Endothelial cell of umbilical vein (primary cell): ENCODE measurements at regions not wholly inside any gene's neighbourhood (a gene's known extent, or its start where the extent isn't known, plus 50 kb on each side); places are given as distances from the start of the nearest gene placed in this dataset.

Source experiments
- BruUV-seq: library from RNA; stranded (reverse); fragments of 400-500 nt; replicated peaks from 2 replicates; lab custom pipeline; 2021; lab: Mats Ljungman, UMichigan
- CTCF ChIA-PET: fragments of 300-600, 350-600 bp; sonication (Branson Sonifier 250); formaldehyde crosslinking; loops from one replicate; lab custom pipeline; 2021; ENCODE audit warnings: antibody characterized with exemption, inconsistent platforms; lab: Charles Lee
- POLR2A ChIA-PET: fragments of 300-600, 350-600 bp; sonication (Branson Sonifier 250); formaldehyde crosslinking; loops from one replicate; lab custom pipeline; 2021; ENCODE audit warnings: antibody characterized with exemption, inconsistent platforms; lab: Charles Lee
- DNase-seq: peaks from one replicate; pipeline ENCODE4 v3.0.0-alpha.2; 2011; ENCODE audit warnings: low read depth, low spot score
- FAIRE-seq: peaks from 2 replicates; lab custom pipeline; 2011; peaks lifted over from hg19 to GRCh38; lab: Jason Lieb, UNC
- H2AFZ ChIP-seq: 2 replicates; pipeline ENCODE4 v1.6.0; 2012; ENCODE audit warnings: low read depth, low read length, control low read depth, inconsistent platforms
- H3K27ac ChIP-seq: 2 replicates; pipeline ENCODE4 v1.5.1; 2011; ENCODE audit warnings: low read depth, mild to moderate bottlenecking, control low read depth, low read length, moderate library complexity; ENCODE audit not compliant: insufficient read depth
- H3K27me3 ChIP-seq, 2 experiments: 2 replicates each; pipeline versions ENCODE4 v1.6.0 to v1.6.1; 2011; ENCODE audit warnings: low read length in 2 of 2, mixed read lengths in 1 of 2; ENCODE audit not compliant: control insufficient read depth in 2 of 2, insufficient read depth in 2 of 2
- H3K36me3 ChIP-seq, 2 experiments: 2 replicates in 1 of 2; 3 replicates in 1 of 2; pipeline ENCODE4 v1.5.1; 2011; ENCODE audit warnings: low read length in 2 of 2, mild to moderate bottlenecking in 1 of 2, moderate library complexity in 1 of 2; ENCODE audit not compliant: control insufficient read depth in 2 of 2, insufficient read depth in 2 of 2; ENCODE audit errors: extremely low read depth in 1 of 2
- H3K4me1 ChIP-seq: 3 replicates; pipeline ENCODE4 v1.5.1; 2011; ENCODE audit warnings: mild to moderate bottlenecking, low read length; ENCODE audit not compliant: control insufficient read depth, insufficient read depth; ENCODE audit errors: extremely low read depth
- H3K4me2 ChIP-seq: 2 replicates; pipeline ENCODE4 v1.6.1; 2011; ENCODE audit warnings: low read length, control low read depth, mixed read lengths; ENCODE audit not compliant: insufficient read depth
- H3K4me3 ChIP-seq, 3 experiments: fragments of 200-600 bp in 1 of 3; sonication (generic), shearing (Covaris generic) in 1 of 3; replicated peaks in 1 of 3; 2 replicates each; pipeline ENCODE4 v1.5.1; 2011 to 2016; ENCODE audit warnings: control low read depth in 3 of 3, low read length in 3 of 3, mild to moderate bottlenecking in 2 of 3, inconsistent platforms in 1 of 3, low read depth in 1 of 3, moderate library complexity in 1 of 3; ENCODE audit not compliant: insufficient read depth in 1 of 3
- H3K79me2 ChIP-seq: 2 replicates; pipeline ENCODE4 v1.6.0; 2012; ENCODE audit warnings: low read length, inconsistent platforms; ENCODE audit not compliant: control insufficient read depth, insufficient read depth
- H3K9ac ChIP-seq: replicated peaks from 2 replicates; pipeline ENCODE3; 2011; ENCODE audit warnings: low read length, control low read depth; ENCODE audit not compliant: insufficient read depth; ENCODE audit errors: extremely low read depth
- H3K9me1 ChIP-seq: replicated peaks from 3 replicates; pipeline ENCODE4 v1.6.0; 2011; ENCODE audit warnings: mild to moderate bottlenecking, low read length; ENCODE audit not compliant: control insufficient read depth, insufficient read depth; ENCODE audit errors: extremely low read depth
- H3K9me3 ChIP-seq: replicated peaks from 2 replicates; pipeline ENCODE4 v1.5.1; 2012; ENCODE audit warnings: low read length, inconsistent platforms; ENCODE audit not compliant: control insufficient read depth, insufficient read depth
- H4K20me1 ChIP-seq: replicated peaks from 2 replicates; pipeline ENCODE3; 2011; ENCODE audit warnings: mild to moderate bottlenecking, low read length; ENCODE audit not compliant: control insufficient read depth, insufficient read depth; ENCODE audit errors: extremely low read depth
- EZH2 ChIP-seq: IDR thresholded peaks from 2 replicates; pipeline ENCODE4 v1.6.1; 2012; ENCODE audit warnings: borderline replicate concordance, low read depth, mild to moderate bottlenecking, moderate library complexity, low read length, inconsistent platforms; ENCODE audit not compliant: severe bottlenecking
- FOS ChIP-seq: IDR thresholded peaks from 2 replicates; pipeline ENCODE4 v1.6.1; 2011; ENCODE audit warnings: mild to moderate bottlenecking, low read length, moderate library complexity, borderline replicate concordance; ENCODE audit not compliant: insufficient read depth
- GATA2 ChIP-seq: IDR thresholded peaks from 2 replicates; pipeline ENCODE4 v1.7.0; 2011; ENCODE audit warnings: low read depth, mild to moderate bottlenecking, moderate library complexity, mixed read lengths, low read length; ENCODE audit not compliant: insufficient read length, insufficient read depth
- JUN ChIP-seq: IDR thresholded peaks from 2 replicates; pipeline ENCODE4 v1.6.1; 2011; ENCODE audit warnings: borderline replicate concordance, low read depth; ENCODE audit not compliant: insufficient read length, insufficient read depth
- MYC ChIP-seq: IDR thresholded peaks from one replicate; pipeline ENCODE4 v1.6.1; 2011; ENCODE audit warnings: mild to moderate bottlenecking, low read depth, low read length
- POLR2A ChIP-seq: IDR thresholded peaks from 2 replicates; pipeline ENCODE4 v1.6.1; 2012; ENCODE audit warnings: low read depth, mild to moderate bottlenecking, control low read depth, low read length
- POLR2AphosphoS5 ChIP-seq: IDR thresholded peaks from 2 replicates; pipeline ENCODE4 v1.6.1; 2012; ENCODE audit warnings: low read depth, mild to moderate bottlenecking, control low read depth, low read length, moderate library complexity; ENCODE audit not compliant: insufficient read depth
- dilution Hi-C: fragments of 300-500 bp; cut with MboI; formaldehyde crosslinking; loops from one replicate; pipeline ENCODE4 v1.15.0; 2019; ENCODE audit warnings: low sequenced_read_pairs; ENCODE audit not compliant: extremely low pct_ligation_motif_present
- intact Hi-C: fragments of 100-400 bp; cut with micrococcal nuclease; formaldehyde crosslinking; loops from one replicate; pipeline ENCODE4 v1.10.0; 2022
- TF ChIP-seq, protein P1 (sequence below): IDR thresholded peaks from 2 replicates; pipeline ENCODE4 v1.6.1; 2011; ENCODE audit not compliant: insufficient read depth, insufficient read length
- TF ChIP-seq, protein P2 (sequence below), 2 donors: IDR thresholded peaks; 1 replicate in 1 of 2; 2 replicates in 1 of 2; pipeline ENCODE4 v1.5.1; 2011; ENCODE audit warnings: low read length in 2 of 2, mild to moderate bottlenecking in 2 of 2, moderate library complexity in 2 of 2, control low read depth in 1 of 2, inconsistent platforms in 1 of 2, low read depth in 1 of 2; ENCODE audit not compliant: insufficient read depth in 1 of 2; ENCODE audit errors: extremely low read depth in 1 of 2

DNA sequence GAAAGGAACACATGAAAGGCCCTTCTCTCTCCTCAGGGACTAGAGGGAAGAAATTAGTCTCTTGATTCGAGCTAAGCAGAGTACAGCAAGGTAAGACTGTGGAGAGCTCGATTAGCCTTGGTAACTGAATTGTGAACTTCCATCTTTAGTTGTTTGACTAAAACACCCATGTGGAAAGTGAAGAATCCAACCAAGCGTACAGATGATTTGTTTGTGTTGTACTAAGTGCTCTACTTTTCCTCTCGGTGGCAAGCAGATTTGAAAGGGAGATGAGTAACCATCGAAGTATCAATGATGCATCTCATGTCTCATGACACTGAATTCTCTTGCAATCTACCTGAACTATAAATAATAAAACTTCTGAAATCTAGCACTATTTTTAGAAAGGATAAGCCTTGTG, 80.7 kb downstream of the FZD1 start:
- Histone ChIP-seq H2AFZ (no peak overlapping the region), H4K20me1 (no peaks in the 10 kb centered on the region), H3K27ac (no peak overlapping the region), H3K9ac (no peak overlapping the region), H3K4me1 (peaks cover 38% of the 10 kb centered on the region), H3K27me3 (no peaks in the 10 kb centered on the region), H3K4me3 (no peak overlapping the region), H3K36me3 (no peaks in the 10 kb centered on the region), H3K4me2 (no peak overlapping the region), H3K79me2 (no peaks in the 10 kb centered on the region), H3K9me3 (no peaks in the 10 kb centered on the region), H3K9me1 (no peaks in the 10 kb centered on the region)
- DNase-seq, result no peak
- dilution Hi-C loops (no loop called here), intact Hi-C loops (no loop called here)
- ChIA-PET CTCF (interaction anchor here (1.1 to 1.9 kb wide), 4 partner anchors 9 to 57 kb away, joined by 3 to 4 read pairs (median 4); no protein-coding TSS in a partner anchor), POLR2A (no interaction called here)
- TF ChIP-seq POLR2AphosphoS5, result no peak
- FAIRE-seq, result no peak
- no TSS peak for BruUV-seq

DNA sequence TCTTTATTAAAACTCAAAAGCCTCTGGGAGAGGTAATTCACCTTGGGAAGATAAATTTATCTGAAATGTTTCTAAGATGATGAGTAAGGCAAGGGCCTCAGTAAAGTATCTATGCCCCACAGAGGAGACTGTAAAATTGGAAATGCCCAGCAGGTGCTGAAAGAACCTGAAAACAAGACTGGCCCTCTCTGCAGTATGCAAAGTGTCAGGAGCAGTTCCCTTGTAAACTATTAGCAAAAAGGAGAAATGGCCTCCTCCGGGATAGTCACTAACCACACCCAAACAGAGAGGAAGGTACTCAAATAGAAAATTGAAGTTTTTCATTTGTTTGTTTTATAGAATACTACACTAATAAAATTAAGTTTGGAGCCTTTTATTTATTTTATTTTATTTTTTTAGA, 81.2 kb downstream of the FZD1 start:
- Histone ChIP-seq H3K9me3 (no peaks in the 10 kb centered on the region), H3K4me3 (no peak overlapping the region), H3K9ac (no peak overlapping the region), H2AFZ (no peak overlapping the region), H3K79me2 (no peaks in the 10 kb centered on the region), H3K9me1 (no peaks in the 10 kb centered on the region), H3K4me2 (no peak overlapping the region), H3K27me3 (no peaks in the 10 kb centered on the region), H4K20me1 (no peaks in the 10 kb centered on the region), H3K27ac (no peak overlapping the region), H3K36me3 (no peaks in the 10 kb centered on the region), H3K4me1 (peaks cover 39% of the 10 kb centered on the region)
- no peak for FAIRE-seq
- intact Hi-C loops (no loop called here), dilution Hi-C loops (no loop called here)
- TF ChIP-seq, protein P1, sequence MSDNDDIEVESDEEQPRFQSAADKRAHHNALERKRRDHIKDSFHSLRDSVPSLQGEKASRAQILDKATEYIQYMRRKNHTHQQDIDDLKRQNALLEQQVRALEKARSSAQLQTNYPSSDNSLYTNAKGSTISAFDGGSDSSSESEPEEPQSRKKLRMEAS, result no peak
- TF ChIP-seq POLR2A (no peak), JUN (no peak), MYC (no peak), GATA2 (no peak), POLR2AphosphoS5 (no peak), EZH2 (no peak), FOS (no peak)
- TF ChIP-seq, protein P2, sequence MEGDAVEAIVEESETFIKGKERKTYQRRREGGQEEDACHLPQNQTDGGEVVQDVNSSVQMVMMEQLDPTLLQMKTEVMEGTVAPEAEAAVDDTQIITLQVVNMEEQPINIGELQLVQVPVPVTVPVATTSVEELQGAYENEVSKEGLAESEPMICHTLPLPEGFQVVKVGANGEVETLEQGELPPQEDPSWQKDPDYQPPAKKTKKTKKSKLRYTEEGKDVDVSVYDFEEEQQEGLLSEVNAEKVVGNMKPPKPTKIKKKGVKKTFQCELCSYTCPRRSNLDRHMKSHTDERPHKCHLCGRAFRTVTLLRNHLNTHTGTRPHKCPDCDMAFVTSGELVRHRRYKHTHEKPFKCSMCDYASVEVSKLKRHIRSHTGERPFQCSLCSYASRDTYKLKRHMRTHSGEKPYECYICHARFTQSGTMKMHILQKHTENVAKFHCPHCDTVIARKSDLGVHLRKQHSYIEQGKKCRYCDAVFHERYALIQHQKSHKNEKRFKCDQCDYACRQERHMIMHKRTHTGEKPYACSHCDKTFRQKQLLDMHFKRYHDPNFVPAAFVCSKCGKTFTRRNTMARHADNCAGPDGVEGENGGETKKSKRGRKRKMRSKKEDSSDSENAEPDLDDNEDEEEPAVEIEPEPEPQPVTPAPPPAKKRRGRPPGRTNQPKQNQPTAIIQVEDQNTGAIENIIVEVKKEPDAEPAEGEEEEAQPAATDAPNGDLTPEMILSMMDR (IDR thresholded peaks at IDR 0.05; ENCODE audit: extremely low read depth in 1 of 2, insufficient read depth in 1 of 2, low read depth in 1 of 2, low read length in 2 of 2), result no peak
- ChIA-PET CTCF (interaction anchor here (1.5 kb wide), 1 partner anchor 58 kb away, joined by 4 read pairs; no protein-coding TSS in a partner anchor), POLR2A (no interaction called here)
- no peak for DNase-seq
- BruUV-seq, result no TSS peak
